Stimulated activated naive CD8-positive, alpha-beta T cell treated with anti-CD3 and anti-CD28 coated beads, Interleukin-15, amount 100 ng/mL, for 72 hours (primary cell): ENCODE measurements at regions not wholly inside any gene's neighbourhood (a gene's known extent, or its start where the extent isn't known, plus 50 kb on each side); places are given as distances from the start of the nearest gene placed in this dataset.

Experiments used
- ATAC-seq: fragments of 150-1000 bp; cut with Tn5 transposase; 2 replicates; pipeline ENCODE4 v1.10.0; 2021; ENCODE audit warnings: mild to moderate bottlenecking, moderate library complexity
- DNase-seq, 2 donors: peaks; one replicate each; pipeline ENCODE4 v3.0.0; 2021 to 2022
- H3K27ac Mint-ChIP-seq, 2 donors: one replicate each; pipeline ENCODE4 v1.8.0; 2022; ENCODE audit warnings: mild to moderate bottlenecking in 2 of 2, mixed read lengths in 2 of 2, moderate library complexity in 2 of 2
- H3K27me3 Mint-ChIP-seq: one replicate; pipeline ENCODE4 v1.8.0; 2022; ENCODE audit warnings: mixed read lengths
- H3K4me1 Mint-ChIP-seq: one replicate; pipeline ENCODE4 v1.8.0; 2022; ENCODE audit warnings: mild to moderate bottlenecking, mixed read lengths
- H3K4me3 Mint-ChIP-seq, 2 donors: one replicate each; pipeline ENCODE4 v1.8.0; 2022; ENCODE audit warnings: mild to moderate bottlenecking in 2 of 2, mixed read lengths in 2 of 2, moderate library complexity in 1 of 2
- H3K9me3 Mint-ChIP-seq, 2 donors: one replicate each; pipeline ENCODE4 v1.8.0; 2022; ENCODE audit warnings: mixed read lengths in 2 of 2

DNA sequence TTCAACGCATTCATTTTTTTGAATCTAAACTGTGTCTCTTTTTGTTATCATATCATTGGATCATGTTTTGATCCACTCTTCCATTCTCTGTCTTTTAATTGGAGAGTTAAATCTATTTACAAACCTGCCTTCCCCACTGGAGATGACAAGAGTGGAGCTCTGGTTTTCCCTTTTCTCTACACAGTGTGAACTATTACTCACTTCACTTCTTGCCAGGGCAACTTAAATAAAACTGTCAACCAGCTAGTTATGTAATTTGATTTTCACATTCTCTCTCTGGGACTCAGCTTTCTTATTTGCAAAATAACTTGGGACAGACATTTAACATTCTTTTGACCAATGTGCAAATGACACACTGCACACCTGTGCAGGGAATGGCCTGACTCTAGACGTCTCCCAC, 230.8 kb upstream of the CST7 start:
- Mint-ChIP-seq H3K4me1 (peaks cover 2% of the 10 kb centered on the region), H3K4me3 (no peak overlapping the region), H3K27me3 (peaks cover under 1% of the 10 kb centered on the region), H3K9me3 (peaks cover 5 to 16% of the 10 kb centered on the region in 2 donors), H3K27ac (no peak overlapping the region)
- ATAC-seq (no peak), DNase-seq (no peak)

DNA sequence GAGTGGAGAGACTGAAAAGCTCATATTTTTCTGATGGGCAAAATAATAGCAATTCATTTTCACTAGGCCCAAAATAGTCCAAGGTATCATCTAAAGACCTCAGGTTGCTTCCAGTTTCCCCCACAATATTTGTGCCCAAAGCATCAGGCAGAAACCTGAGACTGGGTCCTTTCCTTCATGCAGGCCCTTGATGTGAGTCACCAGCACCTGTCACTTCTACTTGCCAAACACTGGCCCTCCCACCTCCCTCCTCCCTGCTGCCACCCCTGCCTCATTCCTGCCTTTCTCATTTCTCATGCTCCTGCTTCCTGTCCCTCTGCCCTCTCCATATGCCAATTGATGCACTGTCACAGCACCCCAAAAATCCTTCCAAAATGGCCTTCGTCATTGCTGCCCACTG, 230.4 kb upstream of the CST7 start:
- peaks cover 5 to 16% of the 10 kb centered on the region in 2 donors for H3K9me3 Mint-ChIP-seq
- no peak for DNase-seq
- no peak overlapping the region for H3K27ac Mint-ChIP-seq
- no peak overlapping the region for H3K4me3 Mint-ChIP-seq
- H3K27me3 Mint-ChIP-seq = peaks cover 5% of the 10 kb centered on the region
- no peak for ATAC-seq
- peaks cover 6% of the 10 kb centered on the region for H3K4me1 Mint-ChIP-seq

DNA sequence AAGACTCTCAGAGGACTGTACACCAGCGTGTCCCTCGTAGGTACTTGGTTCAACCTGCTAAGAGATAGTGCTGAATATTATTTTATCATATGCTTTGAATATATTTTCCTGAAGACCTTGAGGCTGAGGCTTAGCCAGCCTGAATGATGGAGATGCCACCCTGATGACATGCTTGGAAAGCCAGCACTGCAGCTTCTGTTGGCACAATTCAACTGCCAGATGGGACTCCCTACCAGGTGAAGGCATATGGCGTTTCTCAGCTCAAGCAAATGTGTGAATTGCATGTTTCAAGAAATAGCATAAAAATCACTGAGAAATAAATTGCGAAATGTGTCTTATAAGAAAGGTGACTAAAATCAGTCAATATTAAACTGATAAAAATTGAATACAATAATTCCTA, 228.1 kb upstream of the CST7 start:
- no peak overlapping the region for H3K27ac Mint-ChIP-seq
- H3K9me3 Mint-ChIP-seq = no peaks in the 10 kb centered on the region
- peaks cover 8% of the 10 kb centered on the region for H3K4me1 Mint-ChIP-seq
- no peak overlapping the region for H3K4me3 Mint-ChIP-seq
- ATAC-seq (no peak), DNase-seq (no peak)
- peaks cover 9% of the 10 kb centered on the region for H3K27me3 Mint-ChIP-seq

DNA sequence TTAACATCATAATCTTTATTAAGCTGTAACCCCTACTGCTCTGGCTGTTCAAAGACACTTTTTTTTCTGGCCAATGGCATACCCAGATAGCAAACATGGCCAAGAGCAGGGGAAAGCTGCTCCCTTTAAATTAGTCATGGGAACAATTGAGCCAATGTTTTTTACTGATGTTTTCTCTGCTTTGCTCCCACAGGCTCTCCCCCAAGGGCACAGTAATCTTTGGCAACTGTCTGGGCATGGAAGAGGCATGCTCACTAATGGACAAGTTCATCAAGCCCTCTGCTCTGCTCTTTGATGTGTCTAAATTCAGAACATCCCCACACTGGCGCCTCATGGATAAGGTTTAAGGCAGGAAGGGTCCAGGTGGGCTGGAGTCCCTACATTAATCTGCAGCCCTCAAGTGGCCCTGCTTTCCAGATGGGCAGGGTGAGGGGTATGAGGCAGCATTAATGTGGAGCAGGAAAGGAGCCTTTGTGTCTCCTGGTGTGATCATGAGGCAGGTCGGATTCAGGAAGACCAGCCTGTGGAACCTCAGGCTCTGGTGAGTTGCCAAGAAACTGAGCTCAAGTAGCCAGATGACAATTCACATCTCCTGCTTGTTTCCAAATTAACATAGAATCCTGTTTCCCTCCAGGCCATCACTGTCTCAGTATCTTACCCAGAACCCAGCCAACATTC, 227.0 kb upstream of the CST7 start:
- H3K27ac Mint-ChIP-seq = no peak overlapping the region
- H3K9me3 Mint-ChIP-seq = no peaks in the 10 kb centered on the region
- H3K27me3 Mint-ChIP-seq = peaks cover 9% of the 10 kb centered on the region
- DNase-seq (no peak), ATAC-seq (no peak)
- peaks cover 8% of the 10 kb centered on the region for H3K4me1 Mint-ChIP-seq
- H3K4me3 Mint-ChIP-seq = no peak overlapping the region

DNA sequence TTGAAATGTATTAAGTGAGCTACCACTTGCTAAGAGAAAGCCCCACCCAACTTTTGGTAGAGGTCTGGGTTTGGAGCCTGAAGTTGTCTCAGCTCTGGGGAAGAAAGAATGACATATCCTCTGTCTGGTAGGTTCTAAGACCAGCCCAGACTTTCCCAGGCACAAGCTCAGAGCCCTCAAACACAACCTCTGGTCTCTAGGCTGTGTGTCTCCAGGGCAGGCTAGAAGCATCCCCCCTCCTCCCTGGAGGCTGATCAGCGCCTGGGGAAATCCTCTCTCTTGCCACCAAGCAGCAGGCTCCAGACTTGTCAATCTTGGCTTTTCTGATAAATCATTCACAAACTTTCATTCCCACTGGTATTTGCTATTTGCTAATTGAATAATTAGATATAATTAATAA, 226.5 kb upstream of the CST7 start:
- H3K27me3 Mint-ChIP-seq = peaks cover 9% of the 10 kb centered on the region
- DNase-seq (no peak), ATAC-seq (no peak)
- no peak overlapping the region for H3K27ac Mint-ChIP-seq
- no peaks in the 10 kb centered on the region for H3K9me3 Mint-ChIP-seq
- no peak overlapping the region for H3K4me3 Mint-ChIP-seq
- peaks cover 8% of the 10 kb centered on the region for H3K4me1 Mint-ChIP-seq

DNA sequence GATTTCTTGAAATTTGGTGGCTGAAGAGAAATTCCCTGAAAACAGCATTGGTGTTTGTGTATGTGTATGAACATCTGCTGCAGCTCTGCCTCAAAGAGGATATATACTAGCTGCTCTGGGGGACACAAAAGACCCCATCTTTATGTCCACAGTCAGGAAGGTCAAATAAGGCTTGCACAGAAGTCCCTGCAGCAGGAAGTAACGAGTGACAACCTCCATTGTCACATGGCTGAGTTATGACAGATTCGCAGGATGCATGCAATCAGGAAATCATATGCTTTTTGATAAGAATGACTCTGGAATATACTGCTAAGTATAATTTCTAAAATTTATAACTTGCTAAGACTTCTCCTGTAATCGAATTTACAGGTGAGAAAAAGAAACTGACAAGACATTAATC, 225.9 kb upstream of the CST7 start:
- Mint-ChIP-seq H3K27ac (no peak overlapping the region), H3K27me3 (peaks cover 9% of the 10 kb centered on the region), H3K9me3 (no peaks in the 10 kb centered on the region), H3K4me3 (no peak overlapping the region), H3K4me1 (peaks cover 8% of the 10 kb centered on the region)
- DNase-seq = no peak
- no peak for ATAC-seq

DNA sequence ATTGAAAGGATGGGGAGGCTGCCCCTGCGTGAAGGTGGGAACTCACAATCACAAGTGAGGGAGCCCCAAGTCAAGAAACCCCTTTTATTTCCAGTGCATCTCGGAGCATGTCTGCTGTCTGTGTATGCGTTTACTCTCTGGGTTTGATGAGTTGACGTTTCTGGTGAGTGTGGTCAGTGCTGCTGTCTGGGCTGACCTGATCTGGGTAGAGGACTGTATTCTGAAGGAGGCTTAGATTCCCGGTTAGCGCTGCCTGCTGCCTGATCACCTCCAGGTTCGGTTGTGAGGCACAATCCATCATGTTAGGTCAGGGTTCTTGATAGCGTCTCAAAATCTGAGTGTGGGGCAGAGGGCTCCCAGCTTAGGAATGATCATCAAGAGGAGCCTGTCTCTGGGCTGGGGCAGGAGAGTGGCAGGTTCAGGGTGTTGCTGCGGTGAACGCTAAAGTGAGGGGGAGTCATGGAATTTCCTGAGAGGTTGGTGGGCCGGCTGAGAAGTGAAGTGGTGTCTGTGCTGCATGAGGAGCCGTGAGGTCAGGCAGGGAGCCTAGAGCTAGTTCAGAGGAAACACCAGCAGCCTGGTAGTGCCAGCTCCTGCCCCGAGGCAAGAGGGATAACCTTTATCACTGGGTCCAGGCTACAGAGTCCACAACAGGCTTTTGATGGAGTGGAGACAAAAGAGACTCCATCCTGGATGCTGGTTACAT, 225.3 kb upstream of the CST7 start:
- no peak for ATAC-seq
- Mint-ChIP-seq H3K27me3 (peaks cover 9% of the 10 kb centered on the region), H3K9me3 (no peaks in the 10 kb centered on the region)

DNA sequence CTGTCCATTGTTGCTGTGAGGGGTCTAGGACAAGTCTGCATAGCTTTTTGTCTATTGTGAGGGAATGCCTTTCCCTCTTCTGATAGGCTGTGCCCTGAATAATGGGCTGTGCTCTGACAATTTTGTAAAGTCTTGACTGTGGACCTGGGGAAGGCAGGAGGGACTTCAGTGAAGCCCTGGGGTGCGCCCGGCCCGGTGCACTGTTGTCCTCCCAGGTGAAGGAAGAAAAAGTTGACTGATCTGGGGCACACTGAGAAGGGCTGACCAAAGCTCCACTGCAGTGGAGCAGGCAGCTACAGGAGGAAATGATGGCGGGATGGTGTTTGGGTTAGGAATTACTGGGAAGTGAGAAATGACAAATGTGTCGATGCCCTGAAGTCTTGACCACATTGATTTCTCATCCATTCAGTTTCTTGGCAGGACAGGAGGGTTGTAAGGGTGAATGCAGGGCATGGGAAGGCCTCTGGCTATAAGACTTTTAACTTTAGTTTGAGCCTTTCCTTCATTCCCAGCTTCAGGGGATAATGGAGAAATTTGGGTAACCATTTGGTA, 224.0 kb upstream of the CST7 start:
- peaks cover 9% of the 10 kb centered on the region for H3K27me3 Mint-ChIP-seq
- ATAC-seq = no peak
- DNase-seq = no peak
- H3K27ac Mint-ChIP-seq = peak overlapping the region in 1 of 2 donors; percentile 28
- H3K4me3 Mint-ChIP-seq = no peak overlapping the region
- H3K4me1 Mint-ChIP-seq = peaks cover 8% of the 10 kb centered on the region
- no peaks in the 10 kb centered on the region for H3K9me3 Mint-ChIP-seq

More for the DNA sequence above, 225.3 kb upstream of the CST7 start:
- H3K4me3 Mint-ChIP-seq = no peak overlapping the region
- H3K27ac Mint-ChIP-seq = peak overlapping the region; percentile 27 to 54
- no peak for DNase-seq
- peaks cover 8% of the 10 kb centered on the region for H3K4me1 Mint-ChIP-seq

DNA sequence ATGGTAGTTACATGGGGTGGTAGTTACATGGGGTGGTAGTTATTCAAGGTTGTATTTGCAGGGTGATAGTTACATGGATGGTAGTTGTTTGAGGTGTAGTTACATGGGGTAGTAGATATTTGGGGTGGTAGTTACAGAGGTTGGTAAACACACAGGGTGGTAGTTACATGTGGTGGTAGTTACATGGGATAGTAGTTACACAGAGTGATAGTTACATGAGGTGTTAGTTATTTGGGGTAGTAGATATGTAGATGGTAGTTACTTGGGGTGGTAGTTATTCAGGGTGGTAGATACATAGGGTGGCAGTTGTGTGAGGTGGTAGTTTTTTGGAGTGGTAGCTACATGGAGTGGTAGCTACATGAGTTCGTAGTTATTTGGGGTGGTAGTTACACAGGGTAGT, 221.3 kb upstream of the CST7 start:
- ATAC-seq (no peak), DNase-seq (no peak)
- Mint-ChIP-seq H3K4me3 (no peak overlapping the region), H3K4me1 (peaks cover 8% of the 10 kb centered on the region), H3K27me3 (peaks cover 9% of the 10 kb centered on the region), H3K27ac (no peak overlapping the region), H3K9me3 (no peaks in the 10 kb centered on the region)

DNA sequence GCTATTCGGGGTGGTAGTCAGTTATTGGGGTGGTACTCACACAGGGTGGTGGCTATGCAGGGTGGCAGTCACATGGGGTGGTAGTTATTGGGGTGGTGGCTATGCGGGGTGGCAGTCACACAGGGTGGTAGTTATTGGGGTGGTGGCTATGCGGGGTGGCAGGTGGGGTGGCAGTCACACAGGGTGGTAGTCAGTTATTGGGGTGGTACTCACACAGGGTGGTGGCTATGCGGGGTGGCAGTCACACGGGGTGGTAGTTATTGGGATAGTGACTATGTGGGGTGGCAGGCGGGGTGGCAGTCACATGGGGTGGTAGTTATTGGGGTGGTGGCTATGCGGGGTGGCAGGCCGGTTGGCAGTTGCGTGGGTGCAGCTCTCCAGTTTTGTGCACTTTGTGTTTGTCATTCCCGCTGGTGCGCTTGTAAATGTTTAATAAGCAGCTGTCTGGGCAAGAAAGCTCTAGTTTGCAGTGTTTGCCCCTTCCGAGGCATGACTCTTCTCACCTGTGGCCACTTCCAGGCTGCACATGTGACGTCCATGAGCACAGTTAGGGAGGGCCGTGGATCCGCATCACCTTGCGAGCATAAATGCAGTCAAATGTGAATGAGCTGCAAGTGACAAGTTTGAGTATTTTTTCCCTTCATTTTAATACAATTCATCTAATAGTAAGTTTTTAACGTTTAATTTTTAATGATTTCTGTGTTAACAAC, 219.0 kb upstream of the CST7 start:
- Mint-ChIP-seq H3K9me3 (no peaks in the 10 kb centered on the region), H3K27ac (no peak overlapping the region), H3K27me3 (no peaks in the 10 kb centered on the region), H3K4me3 (no peak overlapping the region), H3K4me1 (no peaks in the 10 kb centered on the region)
- DNase-seq (no peak), ATAC-seq (peak; percentile 64)

DNA sequence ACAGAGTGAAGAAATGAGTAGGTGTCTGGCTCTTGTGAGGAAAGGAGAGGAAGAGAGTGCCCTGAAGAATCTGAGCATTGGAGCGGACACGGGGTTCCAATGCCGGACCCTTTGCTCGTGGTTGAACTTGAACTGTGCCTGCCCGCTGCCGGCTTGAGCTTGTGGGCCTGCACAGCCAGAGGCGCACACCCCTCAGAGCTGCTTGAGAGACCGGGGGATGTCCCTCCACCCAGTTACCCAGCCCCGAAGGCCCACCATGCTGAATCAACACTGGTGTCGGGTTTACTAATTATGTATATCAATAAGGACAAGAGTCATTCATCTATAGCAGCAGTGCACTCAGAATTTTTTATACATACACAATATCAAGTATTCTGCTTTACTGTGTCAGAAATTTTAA, 218.3 kb upstream of the CST7 start:
- DNase-seq = no peak
- no peaks in the 10 kb centered on the region for H3K9me3 Mint-ChIP-seq
- H3K4me3 Mint-ChIP-seq = no peak overlapping the region
- ATAC-seq = no peak
- no peak overlapping the region for H3K27ac Mint-ChIP-seq
- no peaks in the 10 kb centered on the region for H3K27me3 Mint-ChIP-seq
- H3K4me1 Mint-ChIP-seq = no peaks in the 10 kb centered on the region

DNA sequence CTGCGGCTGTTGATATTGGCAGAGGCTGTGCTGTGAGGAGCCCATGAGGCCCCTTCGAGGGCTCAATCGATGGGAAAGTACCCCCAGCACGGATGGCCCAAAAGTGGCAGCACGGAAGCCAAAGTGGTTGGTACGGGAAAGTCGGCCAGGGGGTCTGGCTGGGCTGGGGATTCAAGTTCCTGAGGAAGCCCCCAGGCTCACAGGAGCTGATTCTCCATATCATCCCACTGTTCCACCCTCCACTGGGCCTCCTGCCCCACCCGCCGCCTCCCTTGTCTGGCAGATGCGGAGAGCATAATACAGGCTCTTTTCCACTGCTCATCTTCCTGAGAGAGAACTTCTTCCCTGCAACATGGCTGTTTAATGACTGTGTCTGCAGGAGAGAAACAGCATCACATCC, 217.8 kb upstream of the CST7 start:
- Mint-ChIP-seq H3K9me3 (no peaks in the 10 kb centered on the region), H3K4me3 (no peak overlapping the region), H3K27ac (no peak overlapping the region), H3K27me3 (no peaks in the 10 kb centered on the region), H3K4me1 (no peaks in the 10 kb centered on the region)
- ATAC-seq (no peak), DNase-seq (no peak)

DNA sequence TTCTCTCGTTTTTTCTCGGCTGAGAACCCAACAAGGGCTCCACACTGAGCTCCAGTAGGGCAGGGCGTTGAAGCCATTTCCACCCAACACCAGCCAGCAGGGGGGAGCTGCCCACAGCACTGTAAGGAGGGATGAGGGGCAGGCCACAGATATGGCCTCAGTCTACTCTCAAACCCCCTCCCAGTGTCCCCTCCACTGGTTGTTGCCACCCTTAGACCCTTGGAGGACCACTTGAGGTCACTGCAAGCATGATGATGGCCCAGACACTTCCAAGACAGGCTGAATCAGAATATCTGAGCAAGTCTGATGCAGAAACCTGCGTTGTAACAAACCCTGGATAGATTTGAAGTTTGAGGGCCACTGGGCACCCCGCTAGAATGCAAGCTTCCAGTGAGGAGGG, 217.0 kb upstream of the CST7 start:
- no peak overlapping the region for H3K27ac Mint-ChIP-seq
- no peak for ATAC-seq
- no peaks in the 10 kb centered on the region for H3K4me1 Mint-ChIP-seq
- H3K27me3 Mint-ChIP-seq = no peaks in the 10 kb centered on the region
- H3K9me3 Mint-ChIP-seq = no peaks in the 10 kb centered on the region
- no peak for DNase-seq
- H3K4me3 Mint-ChIP-seq = no peak overlapping the region

DNA sequence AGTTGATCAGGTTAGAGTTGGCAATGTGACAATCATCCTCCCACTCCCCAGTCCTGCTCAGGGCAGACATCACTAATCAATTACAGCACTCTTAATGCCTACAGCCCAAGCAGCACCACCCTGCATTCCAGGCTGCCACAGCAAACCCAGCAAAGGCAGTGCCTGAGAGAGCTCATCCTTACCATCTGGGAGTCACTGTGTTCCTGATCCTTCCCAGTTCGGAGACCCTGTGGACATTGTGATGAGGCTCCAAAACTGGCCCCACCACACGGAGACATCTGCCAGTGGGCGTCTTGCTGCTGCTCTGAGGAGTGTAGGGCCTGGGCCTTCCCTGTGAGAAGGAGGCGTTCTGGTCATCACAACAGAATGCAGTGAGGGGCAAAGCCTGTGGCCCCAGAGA, 216.5 kb upstream of the CST7 start:
- DNase-seq (no peak), ATAC-seq (no peak)
- H3K4me1 Mint-ChIP-seq = no peaks in the 10 kb centered on the region
- H3K9me3 Mint-ChIP-seq = no peaks in the 10 kb centered on the region
- H3K27me3 Mint-ChIP-seq = no peaks in the 10 kb centered on the region
- H3K27ac Mint-ChIP-seq = no peak overlapping the region
- no peak overlapping the region for H3K4me3 Mint-ChIP-seq

DNA sequence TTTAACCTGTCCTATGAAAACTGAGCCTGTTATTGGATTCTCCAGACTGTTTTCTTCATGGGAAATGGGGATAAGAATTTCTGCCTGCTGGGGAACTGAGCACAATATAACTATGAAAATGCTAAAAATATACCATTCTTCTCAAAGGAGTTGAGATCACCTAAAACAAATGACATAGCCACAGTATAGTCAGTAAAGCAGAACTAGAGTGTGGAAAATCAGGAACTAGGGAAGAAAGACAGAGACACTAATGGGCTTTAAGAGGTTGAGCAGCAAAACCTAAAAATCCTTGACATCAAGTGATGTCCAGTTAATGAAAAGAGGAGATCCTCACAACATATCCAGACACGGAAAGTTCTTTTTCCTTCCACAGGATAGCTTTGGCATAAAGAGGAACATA, 215.7 kb upstream of the CST7 start:
- no peaks in the 10 kb centered on the region for H3K9me3 Mint-ChIP-seq
- ATAC-seq (no peak), DNase-seq (no peak)
- H3K27me3 Mint-ChIP-seq = no peaks in the 10 kb centered on the region
- no peak overlapping the region for H3K27ac Mint-ChIP-seq
- no peaks in the 10 kb centered on the region for H3K4me1 Mint-ChIP-seq
- H3K4me3 Mint-ChIP-seq = no peak overlapping the region

DNA sequence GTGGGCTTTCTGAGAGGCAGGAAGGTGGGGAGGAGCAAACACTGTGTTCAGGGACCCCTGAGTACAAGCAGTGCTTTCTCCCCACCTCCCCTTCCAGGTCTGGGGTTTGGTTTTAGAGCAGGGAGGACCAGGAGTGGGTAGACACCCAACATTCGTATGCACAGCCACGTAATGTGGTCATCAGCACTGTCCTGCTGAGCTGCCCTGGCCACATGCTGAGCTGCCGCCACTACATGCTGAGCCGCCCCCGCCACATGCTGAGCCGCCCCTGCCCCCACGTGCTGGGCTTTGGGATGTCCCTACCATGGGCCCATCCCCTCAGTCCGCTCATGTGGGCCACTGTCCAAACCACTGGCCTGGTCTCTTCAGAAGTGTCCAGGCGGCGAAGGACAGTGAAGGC, 214.9 kb upstream of the CST7 start:
- H3K27me3 Mint-ChIP-seq = no peaks in the 10 kb centered on the region
- H3K4me3 Mint-ChIP-seq = no peak overlapping the region
- H3K27ac Mint-ChIP-seq = peak overlapping the region in 1 of 2 donors; percentile 30
- ATAC-seq (no peak), DNase-seq (no peak)
- peaks cover 6% of the 10 kb centered on the region for H3K4me1 Mint-ChIP-seq
- no peaks in the 10 kb centered on the region for H3K9me3 Mint-ChIP-seq
